Cardiac muscle cell (in vitro differentiated cells and primary cell): ENCODE measurements at regions not wholly inside any gene's neighbourhood (a gene's known extent, or its start where the extent isn't known, plus 50 kb on each side); places are given as distances from the start of the nearest gene placed in this dataset.

Experiments
- DNase-seq, 2 donors: peaks; one replicate each; pipeline versions ENCODE4 v3.0.0 to v3.0.0-alpha.2; 2010 to 2017; ENCODE audit warnings: low read depth in 1 of 2, low spot score in 1 of 2
- H3K27ac ChIP-seq: fragments of 200-600 bp; sonication (generic); 2 replicates; pipeline ENCODE4 v1.5.1; 2016
- H3K27me3 ChIP-seq: fragments of 200-600 bp; sonication (generic); 2 replicates; pipeline ENCODE4 v1.6.0; 2016; ENCODE audit warnings: control low read depth
- H3K36me3 ChIP-seq: fragments of 200-600 bp; sonication (generic); 2 replicates; pipeline ENCODE4 v1.5.1; 2016; ENCODE audit warnings: control low read depth
- H3K4me1 ChIP-seq: fragments of 200-600 bp; sonication (generic); 2 replicates; pipeline ENCODE4 v1.8.1; 2017; ENCODE audit warnings: low read depth, mild to moderate bottlenecking, mixed run types
- H3K4me3 ChIP-seq: fragments of 200-600 bp; sonication (generic); 2 replicates; pipeline ENCODE4 v1.5.1; 2016; ENCODE audit warnings: mild to moderate bottlenecking
- H3K9me3 ChIP-seq: fragments of 200-600 bp; sonication (generic); 2 replicates; pipeline ENCODE4 v1.5.1; 2017; ENCODE audit warnings: low read depth, mild to moderate bottlenecking, control low read depth
- CTCF ChIP-seq: IDR thresholded peaks from 2 replicates; pipeline ENCODE4 v1.5.1; 2012; ENCODE audit warnings: low read depth, mild to moderate bottlenecking, low read length

- Histone ChIP-seq H3K9me3 (no peaks in the 10 kb centered on the region), H3K27me3 (no peaks in the 10 kb centered on the region), H3K36me3 (no peaks in the 10 kb centered on the region), H3K27ac (no peak overlapping the region), H3K4me3 (no peak overlapping the region), H3K4me1 (no peaks in the 10 kb centered on the region)
- DNase-seq, result no peak
- no peak for TF ChIP-seq CTCF
Observed at GRCh38 chr18:56393870-56394269, 244.5 kb downstream of the TXNL1 start.

- no peak for TF ChIP-seq CTCF
- H3K9me3 ChIP-seq, result no peaks in the 10 kb centered on the region
- H3K27me3 ChIP-seq, result no peaks in the 10 kb centered on the region
- no peak for DNase-seq
- H3K4me3 ChIP-seq, result no peak overlapping the region
- H3K36me3 ChIP-seq, result no peaks in the 10 kb centered on the region
- H3K4me1 ChIP-seq, result no peaks in the 10 kb centered on the region
- no peak overlapping the region for H3K27ac ChIP-seq
Observed at GRCh38 chr18:56391931-56392590, 246.3 kb downstream of the TXNL1 start.

- H3K27me3 ChIP-seq, result no peaks in the 10 kb centered on the region
- DNase-seq, result no peak
- TF ChIP-seq CTCF, result no peak
- H3K4me1 ChIP-seq, result no peaks in the 10 kb centered on the region
- no peak overlapping the region for H3K4me3 ChIP-seq
- no peak overlapping the region for H3K27ac ChIP-seq
- no peaks in the 10 kb centered on the region for H3K9me3 ChIP-seq
- H3K36me3 ChIP-seq, result no peaks in the 10 kb centered on the region
Observed at GRCh38 chr18:56390626-56391025, 247.8 kb downstream of the TXNL1 start.

GRCh38 chr18:56389190-56389589 is 249.2 kb downstream of the TXNL1 start:
- no peaks in the 10 kb centered on the region for H3K9me3 ChIP-seq
- TF ChIP-seq CTCF, result no peak
- no peak overlapping the region for H3K27ac ChIP-seq
- DNase-seq, result peak in 1 of 2 donors; percentile 6
- no peaks in the 10 kb centered on the region for H3K4me1 ChIP-seq
- H3K27me3 ChIP-seq, result no peaks in the 10 kb centered on the region
- no peak overlapping the region for H3K4me3 ChIP-seq
- H3K36me3 ChIP-seq, result no peaks in the 10 kb centered on the region

GRCh38 chr18:56388571-56388970 is 249.8 kb downstream of the TXNL1 start:
- H3K27ac ChIP-seq, result no peak overlapping the region
- DNase-seq, result no peak
- no peaks in the 10 kb centered on the region for H3K27me3 ChIP-seq
- no peak for TF ChIP-seq CTCF
- H3K4me1 ChIP-seq, result no peaks in the 10 kb centered on the region
- H3K36me3 ChIP-seq, result no peaks in the 10 kb centered on the region
- H3K9me3 ChIP-seq, result no peaks in the 10 kb centered on the region
- H3K4me3 ChIP-seq, result no peak overlapping the region
